Gastroesophageal sphincter (tissue), 3 donors: ENCODE measurements at regions not wholly inside any gene's neighbourhood (a gene's known extent, or its start where the extent isn't known, plus 50 kb on each side); places are given as distances from the start of the nearest gene placed in this dataset.

Source experiments
- EP300 ChIP-seq: sonication (generic); formaldehyde crosslinking; IDR thresholded peaks from one replicate; pipeline ENCODE4 v1.6.1; 2017; ENCODE audit warnings: antibody characterized with exemption, mild to moderate bottlenecking
- POLR2AphosphoS5 ChIP-seq: sonication (generic); formaldehyde crosslinking; IDR thresholded peaks from one replicate; pipeline ENCODE4 v1.6.1; 2017; ENCODE audit warnings: antibody characterized with exemption
- TF ChIP-seq, protein P1 (sequence below), 4 experiments: fragments of 200-600 bp in 2 of 4; fragments of 450-650 bp in 2 of 4; sonication (generic) in 1 of 4; IDR thresholded peaks; one replicate each; pipeline ENCODE4 v1.5.1; 2017 to 2019; ENCODE audit warnings: antibody characterized with exemption in 4 of 4, mild to moderate bottlenecking in 2 of 4, moderate library complexity in 2 of 4

DNA sequence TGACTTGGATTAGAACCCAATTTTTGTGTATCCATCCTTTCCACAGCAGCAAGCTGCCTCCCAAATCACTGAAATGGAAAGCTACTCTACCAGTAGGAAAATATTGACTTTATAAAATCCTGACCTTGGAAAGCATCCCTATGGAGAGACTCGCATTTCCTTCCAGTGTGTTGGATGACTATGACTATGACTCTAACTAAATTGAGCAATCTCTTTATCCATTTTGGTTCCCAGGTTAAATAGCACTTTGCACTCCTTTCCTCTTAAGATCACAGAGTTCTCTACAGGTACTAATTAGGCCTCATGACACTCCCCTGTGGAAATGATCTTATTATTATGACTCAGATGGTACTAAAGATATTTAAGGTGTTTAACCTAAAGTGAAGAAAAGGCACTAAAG, 431.8 kb downstream of the PPARGC1A start:
- TF ChIP-seq POLR2AphosphoS5 (no peak), EP300 (no peak)
- TF ChIP-seq, protein P1, sequence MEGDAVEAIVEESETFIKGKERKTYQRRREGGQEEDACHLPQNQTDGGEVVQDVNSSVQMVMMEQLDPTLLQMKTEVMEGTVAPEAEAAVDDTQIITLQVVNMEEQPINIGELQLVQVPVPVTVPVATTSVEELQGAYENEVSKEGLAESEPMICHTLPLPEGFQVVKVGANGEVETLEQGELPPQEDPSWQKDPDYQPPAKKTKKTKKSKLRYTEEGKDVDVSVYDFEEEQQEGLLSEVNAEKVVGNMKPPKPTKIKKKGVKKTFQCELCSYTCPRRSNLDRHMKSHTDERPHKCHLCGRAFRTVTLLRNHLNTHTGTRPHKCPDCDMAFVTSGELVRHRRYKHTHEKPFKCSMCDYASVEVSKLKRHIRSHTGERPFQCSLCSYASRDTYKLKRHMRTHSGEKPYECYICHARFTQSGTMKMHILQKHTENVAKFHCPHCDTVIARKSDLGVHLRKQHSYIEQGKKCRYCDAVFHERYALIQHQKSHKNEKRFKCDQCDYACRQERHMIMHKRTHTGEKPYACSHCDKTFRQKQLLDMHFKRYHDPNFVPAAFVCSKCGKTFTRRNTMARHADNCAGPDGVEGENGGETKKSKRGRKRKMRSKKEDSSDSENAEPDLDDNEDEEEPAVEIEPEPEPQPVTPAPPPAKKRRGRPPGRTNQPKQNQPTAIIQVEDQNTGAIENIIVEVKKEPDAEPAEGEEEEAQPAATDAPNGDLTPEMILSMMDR (IDR thresholded peaks at IDR 0.05) = no peak
